GM12878 (cell line): ENCODE measurements at regions not wholly inside any gene's neighbourhood (a gene's known extent, or its start where the extent isn't known, plus 50 kb on each side); places are given as distances from the start of the nearest gene placed in this dataset.

Experiments used
- ATAC-seq: fragments of 200-7000 bp; cut with Tn5 transposase; 3 replicates; pipeline ENCODE4 v1.9.1; 2020; ENCODE audit warnings: mild to moderate bottlenecking, moderate library complexity
- BruUV-seq: library from RNA; stranded (reverse); fragments of 400-500 nt; replicated peaks from 2 replicates; lab custom pipeline; 2021; lab: Mats Ljungman, UMichigan
- CTCF ChIA-PET: fragments of 300-600 bp; sonication (Branson Sonifier 250); formaldehyde crosslinking; extraction: SDS; loops from one replicate; lab custom pipeline; 2021; ENCODE audit warnings: inconsistent platforms; lab: Yijun Ruan, JAX
- POLR2A ChIA-PET: fragments of 350-600 bp; formaldehyde crosslinking; extraction: SDS; loops from one replicate; lab custom pipeline; 2021; ENCODE audit warnings: inconsistent platforms; lab: Charles Lee
- RAD21 ChIA-PET: fragments of 300-600 bp; sonication (Branson Sonifier 250); formaldehyde crosslinking; loops from one replicate; lab custom pipeline; 2023; ENCODE audit warnings: antibody characterized with exemption; ENCODE audit not compliant: unreplicated experiment; lab: Charles Lee
- SMC1A ChIA-PET: fragments of 300-600 bp; sonication (Branson Sonifier 250); formaldehyde crosslinking; loops from one replicate; lab custom pipeline; 2023; ENCODE audit not compliant: unreplicated experiment, uncharacterized antibody; lab: Charles Lee
- DNase-seq: peaks from one replicate; pipeline ENCODE4 v3.0.0-alpha.2; 2011; ENCODE audit warnings: low read depth, low spot score
- FAIRE-seq: peaks from 3 replicates; lab custom pipeline; 2011; peaks lifted over from hg19 to GRCh38; lab: Jason Lieb, UNC
- H2AFZ ChIP-seq: 2 replicates; pipeline ENCODE4 v1.6.0; 2011; ENCODE audit warnings: low read depth, low read length, control low read depth; ENCODE audit not compliant: control insufficient read depth
- H3K27ac ChIP-seq: 2 replicates; pipeline ENCODE4 v1.5.1; 2011; ENCODE audit warnings: control low read depth; ENCODE audit not compliant: control insufficient read depth, insufficient read depth
- H3K27me3 ChIP-seq, 2 experiments: replicated peaks in 1 of 2; 2 replicates each; pipeline versions ENCODE4 v1.6.0 to v1.6.1; 2011; ENCODE audit warnings: low read length in 1 of 2; ENCODE audit not compliant: control insufficient read depth in 2 of 2, insufficient read depth in 2 of 2
- H3K36me3 ChIP-seq, 2 experiments: 2 replicates each; pipeline ENCODE4 v1.5.1; 2011; ENCODE audit warnings: low read length in 1 of 2; ENCODE audit not compliant: control insufficient read depth in 2 of 2, insufficient read depth in 2 of 2
- H3K4me1 ChIP-seq: 2 replicates; pipeline ENCODE4 v1.6.1; 2011; ENCODE audit warnings: mild to moderate bottlenecking, low read length, moderate library complexity, mixed read lengths; ENCODE audit not compliant: control insufficient read depth, insufficient read depth
- H3K4me2 ChIP-seq: 2 replicates; pipeline ENCODE4 v1.6.0; 2011; ENCODE audit warnings: control low read depth; ENCODE audit not compliant: control insufficient read depth, insufficient read depth
- H3K4me3 ChIP-seq: fragments of 200-600 bp; sonication (generic); 2 replicates; pipeline ENCODE4 v1.5.1; 2016
- H3K79me2 ChIP-seq: 2 replicates; pipeline ENCODE4 v1.6.0; 2011; ENCODE audit warnings: low read length; ENCODE audit not compliant: control insufficient read depth, insufficient read depth
- H3K9ac ChIP-seq: 2 replicates; pipeline ENCODE4 v1.8.0; 2011; ENCODE audit warnings: low read length, control low read depth, mixed read lengths; ENCODE audit not compliant: control insufficient read depth, insufficient read depth
- H3K9me3 ChIP-seq: replicated peaks from 3 replicates; pipeline ENCODE4 v1.5.1; 2011; ENCODE audit warnings: mild to moderate bottlenecking, low read length; ENCODE audit not compliant: control insufficient read depth, insufficient read depth
- H4K20me1 ChIP-seq: 2 replicates; pipeline ENCODE4 v1.6.0; 2011; ENCODE audit not compliant: control insufficient read depth, insufficient read depth
- ATF7 ChIP-seq: fragments of 450-650 bp; IDR thresholded peaks from 2 replicates; pipeline ENCODE4 v1.6.1; 2016; ENCODE audit warnings: low read depth, mild to moderate bottlenecking
- ESRRA ChIP-seq: IDR thresholded peaks from 2 replicates; pipeline ENCODE4 v1.6.1; 2012; ENCODE audit warnings: mild to moderate bottlenecking, low read length, improper control_type of control experiment
- FOXK2 ChIP-seq: fragments of 450-650 bp; IDR thresholded peaks from 2 replicates; pipeline ENCODE4 v1.6.1; 2017; ENCODE audit warnings: mild to moderate bottlenecking, moderate library complexity
- HDAC2 ChIP-seq: fragments of 200-600 bp; sonication (generic); IDR thresholded peaks from 2 replicates; pipeline ENCODE4 v1.6.1; 2017
- MEF2B ChIP-seq: fragments of 450-650 bp; IDR thresholded peaks from 2 replicates; pipeline ENCODE4 v1.6.1; 2018; ENCODE audit warnings: mild to moderate bottlenecking, moderate library complexity; ENCODE audit not compliant: partially characterized antibody, poor library complexity, severe bottlenecking
- MTA3 ChIP-seq: IDR thresholded peaks from 2 replicates; pipeline ENCODE4 v1.6.1; 2012; ENCODE audit warnings: low read length, inconsistent platforms, borderline replicate concordance
- NBN ChIP-seq: fragments of 450-650 bp; IDR thresholded peaks from 2 replicates; pipeline ENCODE4 v1.6.1; 2016
- NFYA ChIP-seq: IDR thresholded peaks from 2 replicates; pipeline ENCODE4 v1.6.1; 2011; ENCODE audit warnings: low read depth, mild to moderate bottlenecking, low read length, improper control_type of control experiment, borderline replicate concordance
- NFYB ChIP-seq: IDR thresholded peaks from 2 replicates; pipeline ENCODE4 v1.6.1; 2011; ENCODE audit warnings: low read depth, mild to moderate bottlenecking, low read length, improper control_type of control experiment, moderate library complexity; ENCODE audit not compliant: insufficient read depth
- POLR2AphosphoS2 ChIP-seq: IDR thresholded peaks from 2 replicates; pipeline ENCODE4 v1.6.1; 2011; ENCODE audit warnings: low read depth, mild to moderate bottlenecking, low read length, improper control_type of control experiment, moderate library complexity
- SMARCA5 ChIP-seq: fragments of 450-650 bp; IDR thresholded peaks from 2 replicates; pipeline ENCODE4 v1.6.1; 2017; ENCODE audit warnings: mild to moderate bottlenecking
- SREBF1 ChIP-seq: IDR thresholded peaks from 2 replicates; pipeline ENCODE4 v1.6.1; 2012; ENCODE audit warnings: mild to moderate bottlenecking, low read length
- SUPT20H ChIP-seq: IDR thresholded peaks from 2 replicates; pipeline ENCODE4 v1.6.1; 2011; ENCODE audit warnings: low read depth, mild to moderate bottlenecking, low read length, moderate library complexity, borderline replicate concordance; ENCODE audit not compliant: control insufficient read depth
- ZNF207 ChIP-seq: fragments of 450-650 bp; IDR thresholded peaks from 2 replicates; pipeline ENCODE4 v1.6.1; 2014; ENCODE audit warnings: antibody characterized with exemption, mild to moderate bottlenecking, borderline replicate concordance
- ZNF274 ChIP-seq: IDR thresholded peaks from one replicate; pipeline ENCODE4 v1.8.0; 2011; ENCODE audit not compliant: insufficient read length, insufficient read depth
- ZNF622 ChIP-seq: fragments of 450-650 bp; IDR thresholded peaks from 2 replicates; pipeline ENCODE4 v1.6.1; 2017; ENCODE audit warnings: mild to moderate bottlenecking, inconsistent platforms
- WGBS: methylation state at CpG from one replicate; pipeline ENCODE4 v1.1.6; 2016; ENCODE audit warnings: low lambda C conversion rate; ENCODE audit not compliant: insufficient replicate concordance, insufficient coverage; ENCODE audit errors: missing lambda C conversion rate; 5-methylcytosine and 5-hydroxymethylcytosine counted together
- in situ Hi-C: fragments of 300-500 bp; cut with MboI; formaldehyde crosslinking; loops from 9 replicates; pipeline ENCODE4 v1.14.3; 2018; ENCODE audit warnings: mixed read lengths
- intact Hi-C: fragments of 100-400 bp; cut with micrococcal nuclease; formaldehyde crosslinking; loops from one replicate; pipeline ENCODE4 v1.14.2; 2022; ENCODE audit not compliant: unreplicated experiment
- TF ChIP-seq, protein P1 (sequence below): IDR thresholded peaks from 2 replicates; pipeline ENCODE4 v1.6.1; 2012; ENCODE audit warnings: low read depth, low read length, improper control_type of control experiment
- TF ChIP-seq, protein P2 (sequence below): fragments of 450-650 bp; IDR thresholded peaks from 2 replicates; pipeline ENCODE4 v1.6.1; 2017; ENCODE audit warnings: low read depth, mild to moderate bottlenecking, moderate library complexity
- TF ChIP-seq, protein P3 (sequence below): fragments of 450-650 bp; IDR thresholded peaks from 2 replicates; pipeline ENCODE4 v1.6.1; 2016; ENCODE audit warnings: mild to moderate bottlenecking, moderate library complexity, borderline replicate concordance

DNA sequence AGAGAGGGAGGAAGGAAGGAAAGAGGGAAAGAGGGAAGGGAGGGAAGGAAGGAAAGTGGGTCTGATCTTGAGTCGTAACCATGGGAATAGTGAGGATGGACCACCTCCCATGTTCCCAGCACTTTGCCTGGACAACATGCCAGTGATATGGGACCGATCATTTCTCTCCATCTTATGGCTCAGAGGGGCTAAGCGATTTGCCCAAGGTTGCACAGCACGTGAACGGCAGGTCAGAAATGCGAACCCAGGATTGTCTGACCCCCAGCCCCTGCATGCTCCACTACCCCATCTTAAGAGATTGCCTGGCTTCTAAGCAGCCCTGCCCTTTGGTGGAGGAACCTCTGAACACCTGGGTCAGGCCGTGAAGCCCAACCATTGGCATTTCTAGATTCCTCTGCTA is 109.0 kb upstream of the CARD11 start (continued):
- TF ChIP-seq, protein P1, sequence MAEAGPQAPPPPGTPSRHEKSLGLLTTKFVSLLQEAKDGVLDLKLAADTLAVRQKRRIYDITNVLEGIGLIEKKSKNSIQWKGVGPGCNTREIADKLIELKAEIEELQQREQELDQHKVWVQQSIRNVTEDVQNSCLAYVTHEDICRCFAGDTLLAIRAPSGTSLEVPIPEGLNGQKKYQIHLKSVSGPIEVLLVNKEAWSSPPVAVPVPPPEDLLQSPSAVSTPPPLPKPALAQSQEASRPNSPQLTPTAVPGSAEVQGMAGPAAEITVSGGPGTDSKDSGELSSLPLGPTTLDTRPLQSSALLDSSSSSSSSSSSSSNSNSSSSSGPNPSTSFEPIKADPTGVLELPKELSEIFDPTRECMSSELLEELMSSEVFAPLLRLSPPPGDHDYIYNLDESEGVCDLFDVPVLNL: no peak
- TF ChIP-seq NBN (no peak), NFYB (no peak), ESRRA (no peak), SMARCA5 (no peak), ZNF622 (no peak), HDAC2 (no peak), POLR2AphosphoS2 (no peak), ATF7 (no peak), ZNF274 (no peak), MEF2B (no peak)
- TF ChIP-seq, protein P2, sequence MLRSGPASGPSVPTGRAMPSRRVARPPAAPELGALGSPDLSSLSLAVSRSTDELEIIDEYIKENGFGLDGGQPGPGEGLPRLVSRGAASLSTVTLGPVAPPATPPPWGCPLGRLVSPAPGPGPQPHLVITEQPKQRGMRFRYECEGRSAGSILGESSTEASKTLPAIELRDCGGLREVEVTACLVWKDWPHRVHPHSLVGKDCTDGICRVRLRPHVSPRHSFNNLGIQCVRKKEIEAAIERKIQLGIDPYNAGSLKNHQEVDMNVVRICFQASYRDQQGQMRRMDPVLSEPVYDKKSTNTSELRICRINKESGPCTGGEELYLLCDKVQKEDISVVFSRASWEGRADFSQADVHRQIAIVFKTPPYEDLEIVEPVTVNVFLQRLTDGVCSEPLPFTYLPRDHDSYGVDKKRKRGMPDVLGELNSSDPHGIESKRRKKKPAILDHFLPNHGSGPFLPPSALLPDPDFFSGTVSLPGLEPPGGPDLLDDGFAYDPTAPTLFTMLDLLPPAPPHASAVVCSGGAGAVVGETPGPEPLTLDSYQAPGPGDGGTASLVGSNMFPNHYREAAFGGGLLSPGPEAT: no peak

DNA sequence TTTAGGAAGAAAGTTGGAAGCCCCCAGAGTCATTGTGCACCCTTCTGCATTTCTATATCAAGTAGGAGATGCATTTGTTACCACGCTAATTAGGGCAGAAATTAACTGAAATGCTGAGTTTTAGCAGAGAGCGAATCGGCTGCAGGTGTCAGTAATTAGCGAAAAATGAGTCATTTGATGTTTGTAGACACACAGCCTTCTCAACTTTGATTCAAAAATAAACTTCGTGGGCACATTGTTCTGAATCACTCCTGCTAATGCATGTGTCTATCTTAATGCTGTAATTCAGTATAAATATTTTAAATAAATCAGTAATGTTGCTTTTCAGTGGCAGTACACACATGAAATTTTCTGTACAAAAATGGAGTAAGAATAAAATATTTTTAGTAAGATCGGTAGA is 109.5 kb upstream of the CARD11 start:
- intact Hi-C loops: loop anchor here (10.0 kb wide), 1 partner anchor 488 kb away; no protein-coding TSS in a partner anchor
- Histone ChIP-seq H3K9me3 (no peaks in the 10 kb centered on the region), H3K27ac (no peak overlapping the region), H3K36me3 (no peaks in the 10 kb centered on the region), H3K9ac (no peak overlapping the region), H3K4me1 (no peaks in the 10 kb centered on the region), H4K20me1 (no peaks in the 10 kb centered on the region), H2AFZ (no peak overlapping the region), H3K27me3 (no peaks in the 10 kb centered on the region), H3K4me2 (no peak overlapping the region), H3K79me2 (no peaks in the 10 kb centered on the region), H3K4me3 (no peak overlapping the region)
- in situ Hi-C loops: no loop called here
- BruUV-seq: no TSS peak
- RAD21 ChIA-PET: interaction anchor here (0.6 to 2.5 kb wide), 8 partner anchors 45 to 289 kb away, joined by 3 to 19 read pairs (median 7); no protein-coding TSS in a partner anchor
- CTCF ChIA-PET: interaction anchor here (0.9 to 4.3 kb wide), 6 partner anchors 85 to 288 kb away, joined by 3 to 72 read pairs (median 12); no protein-coding TSS in a partner anchor
- WGBS: 8% methylated on average over 6 of the region's 6 CpGs
- POLR2A ChIA-PET: no interaction called here
- FAIRE-seq: no peak
- DNase-seq: no peak
- ATAC-seq: no peak
- SMC1A ChIA-PET: interaction anchor here (1.9 to 4.1 kb wide), 5 partner anchors 87 to 265 kb away, joined by 5 to 43 read pairs (median 12); no protein-coding TSS in a partner anchor
- TF ChIP-seq FOXK2: no peak
- TF ChIP-seq, protein P3, sequence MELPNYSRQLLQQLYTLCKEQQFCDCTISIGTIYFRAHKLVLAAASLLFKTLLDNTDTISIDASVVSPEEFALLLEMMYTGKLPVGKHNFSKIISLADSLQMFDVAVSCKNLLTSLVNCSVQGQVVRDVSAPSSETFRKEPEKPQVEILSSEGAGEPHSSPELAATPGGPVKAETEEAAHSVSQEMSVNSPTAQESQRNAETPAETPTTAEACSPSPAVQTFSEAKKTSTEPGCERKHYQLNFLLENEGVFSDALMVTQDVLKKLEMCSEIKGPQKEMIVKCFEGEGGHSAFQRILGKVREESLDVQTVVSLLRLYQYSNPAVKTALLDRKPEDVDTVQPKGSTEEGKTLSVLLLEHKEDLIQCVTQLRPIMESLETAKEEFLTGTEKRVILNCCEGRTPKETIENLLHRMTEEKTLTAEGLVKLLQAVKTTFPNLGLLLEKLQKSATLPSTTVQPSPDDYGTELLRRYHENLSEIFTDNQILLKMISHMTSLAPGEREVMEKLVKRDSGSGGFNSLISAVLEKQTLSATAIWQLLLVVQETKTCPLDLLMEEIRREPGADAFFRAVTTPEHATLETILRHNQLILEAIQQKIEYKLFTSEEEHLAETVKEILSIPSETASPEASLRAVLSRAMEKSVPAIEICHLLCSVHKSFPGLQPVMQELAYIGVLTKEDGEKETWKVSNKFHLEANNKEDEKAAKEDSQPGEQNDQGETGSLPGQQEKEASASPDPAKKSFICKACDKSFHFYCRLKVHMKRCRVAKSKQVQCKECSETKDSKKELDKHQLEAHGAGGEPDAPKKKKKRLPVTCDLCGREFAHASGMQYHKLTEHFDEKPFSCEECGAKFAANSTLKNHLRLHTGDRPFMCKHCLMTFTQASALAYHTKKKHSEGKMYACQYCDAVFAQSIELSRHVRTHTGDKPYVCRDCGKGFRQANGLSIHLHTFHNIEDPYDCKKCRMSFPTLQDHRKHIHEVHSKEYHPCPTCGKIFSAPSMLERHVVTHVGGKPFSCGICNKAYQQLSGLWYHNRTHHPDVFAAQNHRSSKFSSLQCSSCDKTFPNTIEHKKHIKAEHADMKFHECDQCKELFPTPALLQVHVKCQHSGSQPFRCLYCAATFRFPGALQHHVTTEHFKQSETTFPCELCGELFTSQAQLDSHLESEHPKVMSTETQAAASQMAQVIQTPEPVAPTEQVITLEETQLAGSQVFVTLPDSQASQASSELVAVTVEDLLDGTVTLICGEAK: no peak
- no peak for TF ChIP-seq MTA3
- TF ChIP-seq ZNF207: no peak
- no peak for TF ChIP-seq SUPT20H
- TF ChIP-seq SREBF1: no peak
- no peak for TF ChIP-seq NFYA
